ENCODE measurements at regions not wholly inside any gene's neighbourhood (a gene's known extent, or its start where the extent isn't known, plus 50 kb on each side); places are given as distances from the start of the nearest gene placed in this dataset.

DNA sequence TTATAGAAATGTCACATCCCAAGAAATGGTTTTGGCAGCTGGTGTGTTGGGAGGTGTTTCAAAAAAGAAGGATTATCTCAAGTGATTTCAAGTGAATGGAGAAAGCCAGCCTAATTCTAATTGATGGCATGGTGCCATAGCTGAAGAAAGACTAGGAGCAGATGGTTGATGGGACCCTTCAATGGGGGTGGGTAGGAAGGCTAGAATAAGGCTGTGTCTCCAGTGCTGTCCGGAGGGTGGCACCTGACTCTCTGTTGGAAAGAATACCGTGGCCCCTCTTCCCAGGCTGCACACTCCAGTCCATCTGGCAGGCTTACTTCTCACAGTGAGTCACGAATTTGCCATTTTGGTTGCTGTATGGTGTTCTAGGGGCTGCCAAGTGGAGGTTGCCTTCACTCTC is 51.0 kb upstream of the GPR12 start:
- Mint-ChIP-seq H3K4me3 (no peak overlapping the region), H3K27me3 (peaks cover 31% of the 10 kb centered on the region), H3K9me3 (no peaks in the 10 kb centered on the region), H3K4me1 (ENCODE audit: low read depth) (no peaks in the 10 kb centered on the region), H3K27ac (no peak overlapping the region), H3K36me3 (ENCODE audit: low read depth) (no peaks in the 10 kb centered on the region)
- ChIA-PET POLR2A (no interaction called here), CTCF (no interaction called here)
- DNase-seq = no peak
- intact Hi-C loops (cut with micrococcal nuclease) = no loop called here
- ATAC-seq = no peak
- no peak for TF ChIP-seq CTCF (IDR thresholded peaks at IDR 0.05)

Data from activated CD8-positive, alpha-beta T cell treated with anti-CD3 and anti-CD28 coated beads for 36 hours (primary cell).